ENCODE measurements at regions not wholly inside any gene's neighbourhood (a gene's known extent, or its start where the extent isn't known, plus 50 kb on each side); places are given as distances from the start of the nearest gene placed in this dataset.

- DNase-seq (ENCODE audit: low read depth in 3 of 3, low spot score in 2 of 3) = no peak
These were observed 1376.5 kb upstream of the ADGRL2 start for GRCh38 chr1:80424249-80424648.

DNA sequence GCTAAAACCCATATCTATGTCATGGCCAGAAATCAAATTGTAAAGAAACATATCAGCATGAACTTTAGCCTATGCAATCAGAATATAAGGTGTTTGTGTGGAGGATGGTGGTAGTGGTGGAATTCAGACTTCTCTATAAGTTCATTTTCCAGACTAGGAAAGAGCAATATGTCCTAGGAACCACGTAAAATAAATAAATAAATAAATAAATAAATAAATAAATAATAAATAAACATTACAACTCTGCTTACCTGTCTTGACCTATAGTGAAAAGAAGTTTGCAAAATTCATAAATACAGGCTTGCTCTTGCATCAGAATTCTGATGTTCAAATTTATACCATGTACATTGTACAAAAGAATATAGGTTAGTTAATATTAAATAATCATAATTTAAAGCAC lies 1382.6 kb upstream of the ADGRL2 start:
- no peak for DNase-seq (ENCODE audit: low read depth in 3 of 3, low spot score in 2 of 3)

DNA sequence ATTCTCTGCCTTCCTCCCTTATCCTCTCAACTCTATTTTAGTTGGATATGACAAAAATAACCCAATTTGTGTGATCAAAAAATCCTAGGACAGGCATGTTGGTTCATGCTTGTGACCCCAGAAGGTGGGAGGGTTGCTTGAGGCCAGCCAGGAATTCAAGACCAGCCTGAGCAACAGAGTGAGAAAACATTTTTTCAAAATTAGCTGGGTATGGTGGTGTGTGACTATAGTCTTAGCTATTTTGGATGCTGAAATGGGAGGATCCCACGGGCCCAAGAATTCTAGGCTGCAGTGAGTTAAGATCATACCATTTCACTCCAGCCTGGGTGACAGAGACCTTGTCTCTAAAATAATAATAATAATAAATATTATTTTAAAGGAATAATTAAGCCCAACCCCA lies 1383.1 kb upstream of the ADGRL2 start:
- DNase-seq (ENCODE audit: low read depth in 3 of 3, low spot score in 2 of 3) = no peak

DNA sequence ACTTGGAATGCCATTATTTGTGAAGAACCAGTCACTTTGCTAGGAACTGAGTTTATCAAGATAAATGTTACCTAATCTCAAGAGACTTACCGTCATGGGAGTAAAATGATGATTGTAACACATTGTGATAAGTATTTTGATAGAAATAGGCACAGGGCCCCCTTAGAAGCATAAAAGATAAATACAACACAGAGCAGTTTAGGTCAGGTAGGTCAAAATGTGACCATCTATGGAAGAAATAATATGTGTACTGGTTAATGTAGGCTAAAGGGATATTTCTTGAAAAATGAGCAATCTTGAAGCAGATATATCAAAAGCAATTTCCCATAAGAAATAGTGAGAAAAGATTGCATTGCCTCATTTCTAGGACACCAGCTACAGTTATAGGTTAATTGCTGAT lies 1386.8 kb upstream of the ADGRL2 start:
- no peak for DNase-seq (ENCODE audit: low read depth in 3 of 3, low spot score in 2 of 3)

DNA sequence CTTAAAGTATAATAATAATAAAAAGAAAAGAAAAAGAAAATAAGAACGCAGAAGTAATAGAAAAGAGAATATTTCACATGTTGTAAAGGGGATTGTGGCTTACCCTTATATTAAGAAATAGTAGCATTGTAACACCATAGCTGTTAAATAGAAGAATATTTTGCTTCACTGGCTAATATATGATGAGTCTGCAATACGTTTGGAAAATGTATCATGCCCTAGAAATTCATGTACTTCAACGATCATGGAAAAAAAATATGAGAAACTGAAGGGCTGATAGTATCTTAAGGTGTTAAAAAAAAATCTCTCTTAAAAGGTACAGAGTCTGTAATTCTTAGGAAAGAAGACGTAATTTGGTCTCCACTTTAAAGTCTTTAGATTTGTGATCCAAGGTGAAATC lies 1390.5 kb upstream of the ADGRL2 start:
- no peak for DNase-seq (ENCODE audit: low read depth in 3 of 3, low spot score in 2 of 3)

DNA sequence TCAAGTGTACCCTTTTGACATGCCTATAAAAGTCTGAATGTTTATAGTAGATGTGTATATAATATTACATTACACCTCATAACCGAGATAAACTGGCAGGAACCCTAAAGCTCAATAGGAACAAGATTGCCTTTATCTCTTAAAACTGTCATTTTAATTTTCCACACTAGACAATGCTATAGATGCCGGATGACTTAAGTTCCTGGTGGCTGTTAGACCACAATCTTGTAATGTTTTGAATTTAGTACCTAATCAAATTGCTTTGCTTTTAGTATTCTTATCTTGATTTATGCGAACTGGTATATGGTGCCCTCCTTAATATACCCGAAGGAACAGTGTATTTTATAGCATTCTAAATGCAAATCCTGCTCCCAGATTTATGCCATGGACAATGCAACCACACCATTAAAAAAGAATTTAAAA lies 1397.0 kb upstream of the ADGRL4 start:
- DNase-seq (ENCODE audit: low read depth in 3 of 3, low spot score in 2 of 3) = no peak

DNA sequence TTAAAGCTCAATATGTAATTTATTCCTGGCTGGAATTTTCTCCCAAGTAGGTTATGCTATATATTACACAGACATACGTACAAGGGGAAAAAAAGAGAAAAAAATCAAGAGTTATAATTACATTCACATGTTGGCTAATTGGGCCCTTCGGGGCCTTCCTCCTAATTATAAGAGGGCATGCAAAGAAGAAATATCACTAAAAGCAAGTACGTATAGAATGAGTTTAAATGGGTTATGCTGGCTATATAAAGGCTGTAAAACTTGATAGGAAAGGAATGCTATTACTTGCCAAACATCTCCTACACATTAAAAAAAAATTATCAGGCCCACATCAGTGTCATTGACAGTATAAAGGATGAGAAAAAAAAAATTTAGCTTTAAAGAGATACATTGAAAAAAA lies 1396.1 kb upstream of the ADGRL4 start:
- DNase-seq (ENCODE audit: low read depth in 3 of 3, low spot score in 2 of 3) = no peak

DNA sequence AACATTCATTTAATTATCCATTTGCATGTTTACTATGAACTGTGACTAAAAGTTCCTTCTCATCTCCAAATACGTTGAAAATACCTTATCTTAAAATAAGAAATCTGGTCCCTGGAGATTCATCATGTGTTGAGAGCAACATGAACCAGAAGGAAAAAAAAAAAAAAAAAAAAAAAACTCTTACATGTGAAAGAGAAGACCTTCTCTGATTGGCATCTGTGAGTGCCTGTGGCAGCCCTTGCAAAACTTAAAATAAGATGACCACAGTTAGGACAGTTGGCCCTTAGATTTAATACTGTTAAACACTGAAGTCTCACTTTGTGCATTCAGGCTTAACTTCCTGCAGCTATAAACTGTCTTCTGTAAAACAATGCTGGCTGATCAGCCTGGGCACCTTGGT lies 1395.2 kb upstream of the ADGRL4 start:
- no peak for DNase-seq (ENCODE audit: low read depth in 3 of 3, low spot score in 2 of 3)

- DNase-seq (ENCODE audit: low read depth in 3 of 3, low spot score in 2 of 3) = no peak
These were observed 1386.0 kb upstream of the ADGRL4 start for GRCh38 chr1:80392529-80392928.

DNA sequence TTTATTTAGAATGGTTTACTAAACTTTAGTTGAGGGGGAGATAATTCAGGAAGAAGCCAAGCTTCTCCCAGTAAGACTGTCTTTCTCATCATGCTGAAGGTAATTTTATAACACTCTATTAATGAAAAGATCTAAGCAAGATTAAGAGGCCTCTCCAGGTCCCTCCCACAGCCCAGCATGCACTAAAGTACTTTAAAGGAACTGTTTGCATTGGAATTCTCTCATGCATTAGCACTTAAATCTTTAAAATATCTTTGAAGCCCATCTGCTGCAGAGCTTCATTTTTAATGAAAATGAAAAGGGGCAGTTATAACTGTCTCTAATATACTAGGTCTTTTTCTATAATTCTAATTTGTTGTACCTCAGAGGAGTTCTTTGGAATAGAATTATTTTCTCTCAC lies 1379.1 kb upstream of the ADGRL4 start:
- DNase-seq (ENCODE audit: low read depth in 3 of 3, low spot score in 2 of 3) = no peak

DNA sequence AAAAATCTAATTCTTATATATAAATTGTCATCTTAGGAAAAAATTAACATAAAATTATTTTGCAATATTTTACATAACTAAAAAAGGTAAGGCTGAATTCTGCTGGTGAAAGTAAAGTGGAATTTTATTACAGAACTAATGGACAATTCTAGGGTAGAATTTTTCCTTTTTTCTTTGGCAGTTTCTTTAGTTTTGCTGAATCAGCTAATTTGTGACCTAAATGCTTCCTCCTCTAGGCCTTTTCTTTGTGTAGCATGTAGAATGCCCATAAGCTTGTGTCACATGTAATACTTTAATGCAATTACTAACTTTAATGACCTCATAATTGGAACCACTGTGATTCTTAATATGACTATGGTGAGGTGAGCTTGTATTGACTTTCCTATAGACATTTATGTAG lies 1378.4 kb upstream of the ADGRL4 start:
- no peak for DNase-seq (ENCODE audit: low read depth in 3 of 3, low spot score in 2 of 3)

DNA sequence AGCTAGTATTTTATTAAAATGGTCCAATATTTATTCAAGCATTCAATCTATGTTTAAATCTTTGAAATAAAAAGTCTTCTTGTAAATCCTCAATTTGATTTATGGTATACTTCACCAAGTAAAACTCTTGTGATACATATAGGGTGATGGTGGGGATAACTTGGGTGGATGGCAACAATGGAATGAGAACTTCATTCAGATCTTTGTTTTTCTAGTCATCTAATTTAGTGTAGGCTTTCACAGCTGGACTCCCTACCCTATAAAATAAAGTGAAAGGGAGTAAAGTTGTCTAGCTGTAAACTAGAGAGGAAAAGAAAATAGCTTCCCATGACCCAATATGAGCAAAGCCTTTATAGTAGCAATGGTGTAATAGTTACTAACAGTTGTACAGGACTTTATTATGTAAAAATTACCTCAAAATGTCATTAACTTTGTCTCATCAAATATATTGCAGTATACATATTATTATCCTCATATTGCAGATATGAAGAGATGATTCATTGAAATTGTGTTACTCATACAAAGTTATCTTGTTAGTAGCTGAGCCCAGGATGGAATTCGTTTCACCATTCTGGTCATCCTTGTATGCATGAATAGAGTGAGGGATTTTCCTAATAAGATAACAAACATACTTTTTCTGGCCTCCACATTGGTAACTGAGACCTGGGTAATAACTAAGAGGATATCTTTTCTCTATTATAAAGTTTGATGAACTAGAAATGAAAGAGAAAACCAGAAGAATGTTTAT lies 1377.7 kb upstream of the ADGRL4 start:
- DNase-seq (ENCODE audit: low read depth in 3 of 3, low spot score in 2 of 3) = peak in 2 of 3 donors; percentile 4 to 10

- no peak for DNase-seq (ENCODE audit: low read depth in 3 of 3, low spot score in 2 of 3)
These were observed 1369.1 kb upstream of the ADGRL4 start for GRCh38 chr1:80375662-80376061.

- DNase-seq (ENCODE audit: low read depth in 3 of 3, low spot score in 2 of 3) = no peak
These were observed 1368.6 kb upstream of the ADGRL4 start for GRCh38 chr1:80375109-80375508.

DNA sequence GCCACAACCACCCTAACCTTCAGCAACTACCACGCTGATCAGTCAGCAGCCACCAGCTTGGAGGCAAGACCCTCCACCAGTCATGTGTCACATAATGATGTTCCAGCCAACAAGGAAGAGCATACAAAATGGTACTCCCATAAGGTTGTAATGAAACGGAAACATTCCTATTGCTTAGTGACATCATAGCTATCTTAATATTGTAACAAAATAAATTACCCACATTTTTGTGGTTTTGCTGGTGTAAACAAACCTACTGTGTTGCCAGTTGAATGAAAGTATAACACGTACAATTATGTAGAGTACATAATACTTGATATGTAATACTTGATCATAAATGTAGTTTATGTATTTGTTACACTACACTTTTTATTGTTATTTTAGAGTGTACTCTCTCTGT lies 1363.2 kb upstream of the ADGRL4 start:
- no peak for DNase-seq (ENCODE audit: low read depth in 3 of 3, low spot score in 2 of 3)

DNA sequence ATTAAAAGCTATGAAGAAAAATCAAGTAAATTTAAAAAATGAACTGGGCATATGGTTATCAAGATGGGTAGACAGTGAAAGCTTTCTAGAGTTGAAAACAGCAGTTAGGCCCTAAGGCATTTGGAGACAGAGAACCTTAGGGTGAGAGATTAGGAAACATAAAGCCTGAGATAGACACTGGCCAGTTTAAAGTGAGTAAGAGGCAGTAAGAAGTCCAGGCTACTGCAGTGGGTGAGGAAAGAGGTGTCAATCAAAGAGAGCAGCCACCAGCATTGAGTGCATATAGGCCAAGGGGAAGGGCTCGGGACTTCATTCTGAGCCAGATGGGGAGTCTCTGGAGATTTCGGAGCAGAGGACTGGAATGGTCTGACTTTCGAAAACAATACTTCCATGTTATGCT lies 1360.5 kb upstream of the ADGRL4 start:
- no peak for DNase-seq (ENCODE audit: low read depth in 3 of 3, low spot score in 2 of 3)

DNA sequence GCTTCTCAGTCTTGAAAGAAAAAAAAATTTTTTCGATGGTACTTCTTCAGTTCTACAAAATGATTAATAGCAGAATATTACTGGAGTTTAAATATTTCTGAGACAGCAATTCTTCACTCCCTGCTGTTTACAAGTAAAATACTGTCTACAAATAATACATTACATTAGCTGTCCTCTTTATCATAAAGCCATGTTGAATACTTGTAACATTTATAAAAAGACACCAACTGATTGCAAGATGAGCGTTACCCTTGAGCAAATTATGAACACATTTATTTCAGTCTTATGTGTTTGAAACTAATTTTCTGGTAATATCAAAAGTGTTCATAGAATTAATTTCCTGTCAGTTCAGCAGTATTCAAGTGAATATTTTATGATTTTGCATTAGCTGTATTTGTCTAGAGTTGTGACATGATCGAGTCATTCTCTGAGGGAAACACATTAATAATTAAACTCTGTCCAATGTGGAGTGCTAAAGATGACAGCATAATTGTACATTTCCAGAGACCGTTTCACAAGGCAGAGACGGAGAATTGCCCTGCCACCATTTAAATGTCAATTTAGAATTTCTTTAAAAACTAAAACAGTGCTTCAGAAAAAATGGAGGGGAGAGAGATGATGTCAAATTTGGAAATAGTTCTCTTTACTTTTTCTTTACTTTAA lies 1359.0 kb upstream of the ADGRL4 start:
- no peak for DNase-seq (ENCODE audit: low read depth in 3 of 3, low spot score in 2 of 3)

GRCh38 chr1:80363689-80364475 lies 1357.4 kb upstream of the ADGRL4 start:
- no peak for DNase-seq (ENCODE audit: low read depth in 3 of 3, low spot score in 2 of 3)

DNA sequence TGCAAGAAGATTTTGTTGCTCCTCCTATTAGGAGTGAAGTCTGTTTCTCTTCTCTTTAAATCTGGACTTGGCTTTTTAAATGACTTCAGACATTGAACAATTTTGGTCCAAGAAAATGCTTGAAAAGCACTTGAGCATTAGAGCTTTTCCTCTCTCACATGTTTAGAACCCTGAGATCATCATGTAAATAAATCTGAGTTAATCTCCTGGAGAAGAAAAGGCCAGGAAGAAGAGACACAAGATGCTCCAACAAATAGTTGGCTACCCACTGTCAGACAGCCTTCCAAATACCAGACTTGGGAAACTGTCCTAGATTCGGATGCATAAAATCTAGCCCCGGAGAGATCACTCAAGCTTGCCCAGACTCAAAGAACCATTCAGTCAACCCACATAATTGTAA lies 1353.1 kb upstream of the ADGRL4 start:
- no peak for DNase-seq (ENCODE audit: low read depth in 3 of 3, low spot score in 2 of 3)

DNA sequence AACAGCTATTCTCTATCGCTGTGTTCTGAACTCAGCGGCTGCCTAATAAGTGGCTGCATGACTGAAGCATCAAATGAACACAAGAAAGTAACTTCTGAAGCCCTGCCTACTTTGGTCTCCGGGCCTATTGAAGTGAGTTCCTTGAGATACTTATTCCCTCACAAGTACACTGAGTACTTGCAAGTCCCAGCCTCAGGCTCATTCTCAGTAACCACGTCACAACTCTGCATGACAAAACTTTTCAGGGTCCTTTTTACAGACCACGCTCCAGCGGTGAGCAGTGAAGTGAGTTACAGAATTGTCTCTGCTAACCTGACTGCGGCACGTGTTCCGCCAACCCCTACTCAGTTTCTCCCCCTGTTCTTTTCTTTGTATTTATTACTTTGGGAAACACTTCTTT lies 1342.7 kb upstream of the ADGRL4 start:
- DNase-seq (ENCODE audit: low read depth in 3 of 3, low spot score in 2 of 3) = no peak

DNA sequence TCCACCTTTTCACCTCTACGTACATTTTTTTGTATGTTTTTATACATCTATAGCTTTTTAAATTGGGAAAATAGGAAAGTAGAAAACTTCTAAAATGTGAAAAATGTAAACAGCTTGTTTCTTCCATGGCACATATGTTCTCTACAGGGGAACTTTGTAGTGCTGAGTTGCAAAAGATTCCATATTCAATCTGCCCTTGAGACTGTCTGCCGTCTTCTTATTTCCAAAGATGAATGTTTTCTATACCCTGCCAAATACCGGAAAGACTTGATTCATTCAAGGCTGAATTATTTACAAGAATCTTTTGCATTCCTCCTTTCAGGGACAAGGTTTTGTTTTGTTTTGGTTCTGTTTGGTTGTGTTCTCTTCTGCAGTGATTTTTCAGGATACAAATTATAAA lies 1334.5 kb upstream of the ADGRL4 start:
- DNase-seq (ENCODE audit: low read depth in 3 of 3, low spot score in 2 of 3) = no peak

DNA sequence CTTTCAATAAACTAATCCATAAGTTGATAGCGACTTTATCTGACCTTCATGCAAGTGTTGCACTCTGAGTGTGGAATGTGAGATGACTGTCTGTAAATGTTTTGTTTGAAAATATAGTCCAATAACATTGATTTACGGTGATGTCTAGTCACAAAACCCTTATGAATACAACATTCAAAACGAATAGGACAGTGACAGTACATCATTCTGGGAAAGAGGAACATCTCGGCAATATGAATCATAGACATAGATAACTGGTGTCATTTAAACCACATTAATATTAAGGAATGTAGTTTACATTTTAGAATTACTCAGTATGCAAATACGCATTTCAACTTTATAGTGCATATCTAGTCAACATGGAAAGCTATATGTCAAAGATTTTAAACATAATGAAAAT lies 1311.6 kb upstream of the ADGRL4 start:
- DNase-seq (ENCODE audit: low read depth in 3 of 3, low spot score in 2 of 3) = no peak

Data from right renal cortex interstitium (tissue), 3 donors.